H1 (cell line): ENCODE measurements at regions not wholly inside any gene's neighbourhood (a gene's known extent, or its start where the extent isn't known, plus 50 kb on each side); places are given as distances from the start of the nearest gene placed in this dataset.

ENCODE experiments used
- EP300 ChIP-seq, 2 experiments: IDR thresholded peaks; 1 replicate in 1 of 2; 2 replicates in 1 of 2; pipeline ENCODE4 v1.6.1; 2011 to 2012; ENCODE audit warnings: low read depth in 2 of 2, low read length in 2 of 2, mild to moderate bottlenecking in 2 of 2, borderline replicate concordance in 1 of 2, inconsistent platforms in 1 of 2, moderate library complexity in 1 of 2
- POLR2A ChIP-seq, 2 experiments: IDR thresholded peaks; 1 replicate in 1 of 2; 2 replicates in 1 of 2; pipeline ENCODE4 v1.6.1; 2011; ENCODE audit warnings: low read depth in 2 of 2, low read length in 2 of 2, mild to moderate bottlenecking in 2 of 2; ENCODE audit errors: control extremely low read depth in 1 of 2

- TF ChIP-seq EP300 (IDR thresholded peaks at IDR 0.05; ENCODE audit: borderline replicate concordance in 1 of 2, low read depth in 2 of 2, low read length in 2 of 2) (no peak), POLR2A (IDR thresholded peaks at IDR 0.05; ENCODE audit: control extremely low read depth in 1 of 2, low read depth in 2 of 2, low read length in 2 of 2) (no peak)
These were observed 100.0 kb upstream of the SLC44A3 start (continued) for GRCh38 chr1:94719926-94720793.
